GM23338 (cell line): ENCODE measurements at regions not wholly inside any gene's neighbourhood (a gene's known extent, or its start where the extent isn't known, plus 50 kb on each side); places are given as distances from the start of the nearest gene placed in this dataset.

Experiments
- ATAC-seq: fragments of 200-7000 bp; cut with Tn5 transposase; 3 replicates; pipeline ENCODE4 v1.9.1; 2020
- DNase-seq: peaks from one replicate; pipeline ENCODE4 v3.0.0-alpha.2; 2015; ENCODE audit warnings: low spot score
- H2AFZ ChIP-seq: fragments of 200-600 bp; sonication (generic); 2 replicates; pipeline ENCODE4 v1.8.0; 2016; ENCODE audit warnings: antibody characterized with exemption, mild to moderate bottlenecking, moderate library complexity
- H3F3A ChIP-seq: fragments of 200-600 bp; sonication (generic); replicated peaks from 2 replicates; pipeline ENCODE4 v1.8.0; 2017; ENCODE audit warnings: antibody characterized with exemption, mixed run types, low read depth
- H3K27ac ChIP-seq: fragments of 200-600 bp; sonication (generic); 2 replicates; pipeline ENCODE4 v1.6.1; 2016; ENCODE audit warnings: low read depth
- H3K27me3 ChIP-seq: fragments of 200-600 bp; sonication (generic); 2 replicates; pipeline ENCODE4 v1.8.0; 2016; ENCODE audit warnings: mild to moderate bottlenecking, mixed run types, moderate library complexity; ENCODE audit not compliant: insufficient read depth
- H3K36me3 ChIP-seq: fragments of 200-600 bp; sonication (generic); 2 replicates; pipeline ENCODE4 v1.8.0; 2016; ENCODE audit warnings: mild to moderate bottlenecking; ENCODE audit not compliant: insufficient read depth
- H3K4me1 ChIP-seq: fragments of 200-600 bp; sonication (generic); 2 replicates; pipeline ENCODE4 v1.8.0; 2016; ENCODE audit warnings: mild to moderate bottlenecking, moderate library complexity; ENCODE audit not compliant: insufficient read depth
- H3K4me2 ChIP-seq: fragments of 200-600 bp; sonication (generic); 2 replicates; pipeline ENCODE4 v1.7.1; 2017; ENCODE audit warnings: mixed run types
- H3K4me3 ChIP-seq: fragments of 200-600 bp; sonication (generic); 2 replicates; pipeline ENCODE4 v1.6.1; 2016; ENCODE audit warnings: mixed run types
- H3K79me2 ChIP-seq: fragments of 200-600 bp; sonication (generic); replicated peaks from 2 replicates; pipeline ENCODE4 v1.8.0; 2017; ENCODE audit warnings: mild to moderate bottlenecking; ENCODE audit not compliant: insufficient read depth
- H3K9me2 ChIP-seq: fragments of 200-600 bp; sonication (generic); 2 replicates; pipeline ENCODE4 v1.8.0; 2017; ENCODE audit not compliant: insufficient read depth
- H4K20me1 ChIP-seq: fragments of 200-600 bp; sonication (generic); replicated peaks from 2 replicates; pipeline ENCODE4 v1.8.0; 2017; ENCODE audit warnings: mild to moderate bottlenecking; ENCODE audit not compliant: insufficient read depth
- H3K27ac Mint-ChIP-seq: 2 replicates; pipeline ENCODE4 v1.8.0; 2020; ENCODE audit warnings: inconsistent platforms, mild to moderate bottlenecking, moderate library complexity, mixed read lengths
- H3K27me3 Mint-ChIP-seq: 3 replicates; pipeline ENCODE4 v1.8.0; 2022; ENCODE audit warnings: low read depth, mild to moderate bottlenecking, moderate library complexity, mixed read lengths, inconsistent platforms; ENCODE audit not compliant: insufficient read depth, poor library complexity
- H3K36me3 Mint-ChIP-seq: 3 replicates; pipeline ENCODE4 v1.8.0; 2021; ENCODE audit warnings: low read depth, mild to moderate bottlenecking, inconsistent platforms, moderate library complexity, mixed read lengths
- H3K4me1 Mint-ChIP-seq: 3 replicates; pipeline ENCODE4 v1.8.0; 2020; ENCODE audit warnings: mild to moderate bottlenecking, inconsistent platforms, mixed read lengths
- H3K4me3 Mint-ChIP-seq: 3 replicates; pipeline ENCODE4 v1.8.0; 2021; ENCODE audit warnings: moderate library complexity, mild to moderate bottlenecking, inconsistent platforms, mixed read lengths
- H3K9me3 Mint-ChIP-seq: 3 replicates; pipeline ENCODE4 v1.8.0; 2020; ENCODE audit warnings: moderate library complexity, mild to moderate bottlenecking, inconsistent platforms, mixed read lengths
- CTCF ChIP-seq, 2 experiments: fragments of 200-600 bp in 1 of 2; sonication (generic) in 1 of 2; conservative IDR thresholded peaks; 2 replicates each; pipeline versions ENCODE4 v1.5.1 to v1.6.1; 2016 to 2017; ENCODE audit warnings: antibody characterized with exemption in 2 of 2, low read depth in 2 of 2, mild to moderate bottlenecking in 2 of 2, moderate library complexity in 1 of 2
- ETS1 ChIP-seq: IDR thresholded peaks from 2 replicates; pipeline ENCODE4 v1.6.1; 2016; ENCODE audit warnings: antibody characterized with exemption
- EZH2 ChIP-seq: fragments of 200-600 bp; sonication (generic); IDR thresholded peaks from one replicate; pipeline ENCODE4 v1.8.0; 2017; ENCODE audit warnings: antibody characterized with exemption, mild to moderate bottlenecking, low read depth; ENCODE audit not compliant: unreplicated experiment
- EZH2phosphoT487 ChIP-seq: fragments of 200-600 bp; sonication (generic); IDR thresholded peaks from one replicate; pipeline ENCODE4 v1.8.1; 2018; ENCODE audit warnings: antibody characterized with exemption; ENCODE audit not compliant: unreplicated experiment
- NANOG ChIP-seq: IDR thresholded peaks from 2 replicates; pipeline ENCODE4 v1.6.1; 2016; ENCODE audit warnings: antibody characterized with exemption, borderline replicate concordance
- STAT1 ChIP-seq: IDR thresholded peaks from one replicate; pipeline ENCODE4 v1.6.1; 2016; ENCODE audit warnings: antibody characterized with exemption; ENCODE audit not compliant: unreplicated experiment
- ZNF114 ChIP-seq: fragments of 250-450 bp; sonication (Bioruptor Pico); IDR thresholded peaks from 2 replicates; pipeline ENCODE4 v1.5.0; 2020; ENCODE audit warnings: mild to moderate bottlenecking, moderate library complexity
- ZNF331 ChIP-seq: fragments of 250-450 bp; sonication (Bioruptor Pico); IDR thresholded peaks from 2 replicates; pipeline ENCODE4 v1.5.0; 2020; ENCODE audit warnings: low read depth, mild to moderate bottlenecking, moderate library complexity
- TF ChIP-seq, protein P1 (sequence below): IDR thresholded peaks from one replicate; pipeline ENCODE4 v1.6.1; 2018; ENCODE audit warnings: antibody characterized with exemption; ENCODE audit not compliant: unreplicated experiment

- TF ChIP-seq, protein P1, sequence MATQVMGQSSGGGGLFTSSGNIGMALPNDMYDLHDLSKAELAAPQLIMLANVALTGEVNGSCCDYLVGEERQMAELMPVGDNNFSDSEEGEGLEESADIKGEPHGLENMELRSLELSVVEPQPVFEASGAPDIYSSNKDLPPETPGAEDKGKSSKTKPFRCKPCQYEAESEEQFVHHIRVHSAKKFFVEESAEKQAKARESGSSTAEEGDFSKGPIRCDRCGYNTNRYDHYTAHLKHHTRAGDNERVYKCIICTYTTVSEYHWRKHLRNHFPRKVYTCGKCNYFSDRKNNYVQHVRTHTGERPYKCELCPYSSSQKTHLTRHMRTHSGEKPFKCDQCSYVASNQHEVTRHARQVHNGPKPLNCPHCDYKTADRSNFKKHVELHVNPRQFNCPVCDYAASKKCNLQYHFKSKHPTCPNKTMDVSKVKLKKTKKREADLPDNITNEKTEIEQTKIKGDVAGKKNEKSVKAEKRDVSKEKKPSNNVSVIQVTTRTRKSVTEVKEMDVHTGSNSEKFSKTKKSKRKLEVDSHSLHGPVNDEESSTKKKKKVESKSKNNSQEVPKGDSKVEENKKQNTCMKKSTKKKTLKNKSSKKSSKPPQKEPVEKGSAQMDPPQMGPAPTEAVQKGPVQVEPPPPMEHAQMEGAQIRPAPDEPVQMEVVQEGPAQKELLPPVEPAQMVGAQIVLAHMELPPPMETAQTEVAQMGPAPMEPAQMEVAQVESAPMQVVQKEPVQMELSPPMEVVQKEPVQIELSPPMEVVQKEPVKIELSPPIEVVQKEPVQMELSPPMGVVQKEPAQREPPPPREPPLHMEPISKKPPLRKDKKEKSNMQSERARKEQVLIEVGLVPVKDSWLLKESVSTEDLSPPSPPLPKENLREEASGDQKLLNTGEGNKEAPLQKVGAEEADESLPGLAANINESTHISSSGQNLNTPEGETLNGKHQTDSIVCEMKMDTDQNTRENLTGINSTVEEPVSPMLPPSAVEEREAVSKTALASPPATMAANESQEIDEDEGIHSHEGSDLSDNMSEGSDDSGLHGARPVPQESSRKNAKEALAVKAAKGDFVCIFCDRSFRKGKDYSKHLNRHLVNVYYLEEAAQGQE, result no peak
- TF ChIP-seq ETS1 (no peak), NANOG (no peak), STAT1 (no peak), EZH2 (no peak), EZH2phosphoT487 (no peak), ZNF114 (CRISPR knock-in tag) (no peak), ZNF331 (CRISPR knock-in tag) (no peak)
Measured at GRCh38 chr5:157918811-157919742, 60.1 kb upstream of the CLINT1 start (continued).

DNA sequence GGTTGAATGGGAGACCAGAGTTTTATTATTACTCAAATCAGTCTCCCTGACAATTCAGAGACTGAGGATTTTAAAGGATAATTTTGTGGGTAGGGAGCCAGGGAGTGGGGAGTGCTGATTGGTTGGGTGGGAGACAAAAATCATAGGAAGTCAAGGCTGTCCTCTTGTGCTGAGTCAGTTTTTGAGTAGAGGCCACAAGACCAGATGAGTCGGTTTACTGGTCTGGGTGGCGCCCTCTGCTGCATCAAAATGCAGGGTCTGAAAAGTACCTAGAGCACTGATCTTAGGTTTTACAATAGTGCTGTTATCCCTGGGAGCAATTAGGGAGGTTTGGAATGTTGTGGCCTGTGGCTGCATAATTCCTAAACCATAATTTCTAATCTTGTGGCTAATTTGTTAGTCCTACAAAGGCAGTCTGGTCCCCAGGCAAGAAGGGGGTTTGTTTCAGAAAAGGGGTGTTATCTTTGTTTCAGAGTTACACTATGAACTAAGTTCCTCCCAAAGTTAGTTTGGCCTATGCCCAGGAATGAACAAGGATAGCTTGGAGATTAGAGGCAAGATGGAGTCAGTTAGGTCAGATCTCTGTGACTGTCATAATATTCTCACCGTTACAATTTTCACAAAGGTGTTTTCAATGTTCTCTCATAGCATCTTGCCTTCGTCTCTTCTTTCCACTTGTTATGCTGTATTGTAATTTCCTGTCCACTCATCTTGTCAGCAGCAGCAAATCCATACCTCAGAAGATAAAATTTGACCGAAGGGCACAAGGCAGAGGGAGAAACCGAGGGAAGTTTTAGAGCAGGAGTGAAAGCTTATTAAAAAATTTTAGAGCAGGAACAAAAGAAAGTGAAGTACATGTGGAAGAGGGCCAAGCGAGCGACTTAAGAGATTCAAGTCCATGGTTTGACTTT, 59.2 kb upstream of the CLINT1 start:
- H4K20me1 ChIP-seq, result no peaks in the 10 kb centered on the region
- no peaks in the 10 kb centered on the region for H3K9me2 ChIP-seq
- H3K4me2 ChIP-seq, result no peak overlapping the region
- H3K4me1 ChIP-seq, result peaks cover 38% of the 10 kb centered on the region
- H3K4me3 ChIP-seq, result no peak overlapping the region
- ATAC-seq (peak; percentile 92), DNase-seq (peak; percentile 86)
- H3K79me2 ChIP-seq, result no peaks in the 10 kb centered on the region
- H3K27me3 Mint-ChIP-seq, result no peaks in the 10 kb centered on the region
- H2AFZ ChIP-seq, result peak overlapping the region; percentile 63
- H3K27ac Mint-ChIP-seq, result peak overlapping the region; percentile 86
- H3K27me3 ChIP-seq, result no peaks in the 10 kb centered on the region
- H3K36me3 ChIP-seq, result no peaks in the 10 kb centered on the region
- H3K4me3 Mint-ChIP-seq, result no peak overlapping the region
- H3K9me3 Mint-ChIP-seq, result no peaks in the 10 kb centered on the region
- TF ChIP-seq CTCF (conservative IDR thresholded peaks at IDR 0.05; ENCODE audit: low read depth in 2 of 2), result peak; percentile 79 to 85
- TF ChIP-seq ZNF331 (CRISPR knock-in tag), result no peak
- TF ChIP-seq EZH2phosphoT487, result no peak
- H3K36me3 Mint-ChIP-seq, result no peaks in the 10 kb centered on the region
- no peak overlapping the region for H3K27ac ChIP-seq
- no peaks in the 10 kb centered on the region for H3F3A ChIP-seq
- H3K4me1 Mint-ChIP-seq, result peaks cover 51% of the 10 kb centered on the region
